ENCODE measurements at regions not wholly inside any gene's neighbourhood (a gene's known extent, or its start where the extent isn't known, plus 50 kb on each side); places are given as distances from the start of the nearest gene placed in this dataset.

GRCh38 chr3:22846566-22846965 lies 356.6 kb upstream of the UBE2E2 start:
- TF ChIP-seq EP300 (IDR thresholded peaks at IDR 0.05) = no peak
- no peak for TF ChIP-seq POLR2AphosphoS5 (IDR thresholded peaks at IDR 0.05)

Measured in stomach (tissue), 4 donors.